ENCODE measurements at regions not wholly inside any gene's neighbourhood (a gene's known extent, or its start where the extent isn't known, plus 50 kb on each side); places are given as distances from the start of the nearest gene placed in this dataset.

DNA sequence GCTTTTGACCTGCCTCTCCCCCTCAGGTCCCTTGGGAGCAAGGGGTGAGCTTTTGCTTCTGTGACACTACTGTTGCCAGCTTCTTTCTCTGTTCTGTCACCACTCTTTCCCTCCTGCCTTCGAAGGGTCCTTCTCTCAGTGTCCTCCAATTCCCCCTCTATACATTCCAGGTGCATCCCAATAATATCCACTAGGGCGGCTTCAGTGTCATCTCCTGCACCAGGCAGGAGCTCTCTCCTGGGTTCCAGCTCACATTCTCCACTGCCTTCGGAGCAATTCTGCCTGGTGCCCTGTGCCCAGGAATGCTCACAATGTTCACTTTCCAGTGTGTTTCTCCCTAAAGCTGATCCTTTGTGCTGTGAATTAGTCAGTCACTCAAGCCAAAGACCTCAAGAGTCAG, 83.9 kb upstream of the CXCL14 start:
- peaks cover 0 to 6% (median 2%) of the 10 kb centered on the region in 4 donors for H3K9me3 ChIP-seq
- no peaks in the 10 kb centered on the region for H3K27me3 ChIP-seq
- no peak overlapping the region for H3K27ac ChIP-seq (replicated peaks in 1 of 4)
- H3K4me1 ChIP-seq = no peaks in the 10 kb centered on the region
- no peak for TF ChIP-seq EP300 (IDR thresholded peaks at IDR 0.05)
- TF ChIP-seq POLR2A (IDR thresholded peaks at IDR 0.05; ENCODE audit: low read depth) = no peak
- TF ChIP-seq, protein P1, sequence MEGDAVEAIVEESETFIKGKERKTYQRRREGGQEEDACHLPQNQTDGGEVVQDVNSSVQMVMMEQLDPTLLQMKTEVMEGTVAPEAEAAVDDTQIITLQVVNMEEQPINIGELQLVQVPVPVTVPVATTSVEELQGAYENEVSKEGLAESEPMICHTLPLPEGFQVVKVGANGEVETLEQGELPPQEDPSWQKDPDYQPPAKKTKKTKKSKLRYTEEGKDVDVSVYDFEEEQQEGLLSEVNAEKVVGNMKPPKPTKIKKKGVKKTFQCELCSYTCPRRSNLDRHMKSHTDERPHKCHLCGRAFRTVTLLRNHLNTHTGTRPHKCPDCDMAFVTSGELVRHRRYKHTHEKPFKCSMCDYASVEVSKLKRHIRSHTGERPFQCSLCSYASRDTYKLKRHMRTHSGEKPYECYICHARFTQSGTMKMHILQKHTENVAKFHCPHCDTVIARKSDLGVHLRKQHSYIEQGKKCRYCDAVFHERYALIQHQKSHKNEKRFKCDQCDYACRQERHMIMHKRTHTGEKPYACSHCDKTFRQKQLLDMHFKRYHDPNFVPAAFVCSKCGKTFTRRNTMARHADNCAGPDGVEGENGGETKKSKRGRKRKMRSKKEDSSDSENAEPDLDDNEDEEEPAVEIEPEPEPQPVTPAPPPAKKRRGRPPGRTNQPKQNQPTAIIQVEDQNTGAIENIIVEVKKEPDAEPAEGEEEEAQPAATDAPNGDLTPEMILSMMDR (IDR thresholded peaks at IDR 0.05) = no peak
- WGBS = 86% methylated on average over 3 of the region's 3 CpGs
- intact Hi-C loops (cut with DNase I) = no loop called here
- H3K4me3 ChIP-seq = no peak overlapping the region
- DNase-seq (ENCODE audit: extremely low spot score) = peak; percentile 75
- no peaks in the 10 kb centered on the region for H3K36me3 ChIP-seq

DNA sequence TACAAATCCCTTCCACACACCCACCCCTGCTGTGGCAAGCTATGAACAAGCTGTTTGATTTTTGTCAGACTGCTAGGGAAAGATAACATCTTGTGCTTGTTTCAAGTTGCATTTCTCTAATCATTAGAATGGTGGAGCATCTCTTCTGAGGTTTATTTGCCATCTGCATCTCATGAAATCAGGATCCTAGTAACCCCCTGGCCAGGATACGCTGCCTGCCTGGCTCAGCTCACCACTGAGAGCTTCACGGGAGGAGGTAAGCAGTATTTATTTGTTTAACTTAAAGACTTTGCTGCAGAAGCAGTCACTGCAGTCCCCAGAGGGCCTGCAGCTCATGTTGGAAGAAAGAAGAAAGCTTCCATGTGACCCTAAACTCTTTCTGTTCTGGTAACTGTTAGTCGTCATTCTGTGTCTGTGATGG, 83.3 kb upstream of the CXCL14 start:
- 65% methylated on average over 3 of the region's 3 CpGs for WGBS
- no peaks in the 10 kb centered on the region for H3K36me3 ChIP-seq
- no peaks in the 10 kb centered on the region for H3K27me3 ChIP-seq
- peak; percentile 45 for DNase-seq (ENCODE audit: extremely low spot score)
- no peak overlapping the region for H3K27ac ChIP-seq (replicated peaks in 1 of 4)
- H3K4me1 ChIP-seq = no peaks in the 10 kb centered on the region
- intact Hi-C loops (cut with DNase I) = no loop called here
- H3K4me3 ChIP-seq = no peak overlapping the region
- TF ChIP-seq, protein P1 (IDR thresholded peaks at IDR 0.05) = no peak
- no peak for TF ChIP-seq POLR2A (IDR thresholded peaks at IDR 0.05; ENCODE audit: low read depth)
- TF ChIP-seq EP300 (IDR thresholded peaks at IDR 0.05) = no peak
- no peak for TF ChIP-seq POLR2AphosphoS5 (IDR thresholded peaks at IDR 0.05)
- peaks cover 0 to 6% (median 2%) of the 10 kb centered on the region in 4 donors for H3K9me3 ChIP-seq

GRCh38 chr5:135660826-135661575, 82.2 kb upstream of the CXCL14 start:
- 62% methylated on average over 2 of the region's 3 CpGs for WGBS
- intact Hi-C loops (cut with DNase I) = no loop called here
- TF ChIP-seq EP300 (IDR thresholded peaks at IDR 0.05) (no peak), POLR2AphosphoS5 (IDR thresholded peaks at IDR 0.05) (no peak), POLR2A (IDR thresholded peaks at IDR 0.05; ENCODE audit: low read depth) (no peak)
- TF ChIP-seq, protein P1 (IDR thresholded peaks at IDR 0.05) = no peak
- no peaks in the 10 kb centered on the region for H3K36me3 ChIP-seq
- H3K27ac ChIP-seq (replicated peaks in 1 of 4) = no peak overlapping the region
- H3K4me3 ChIP-seq = no peak overlapping the region
- no peaks in the 10 kb centered on the region for H3K27me3 ChIP-seq
- DNase-seq (ENCODE audit: extremely low spot score) = peak; percentile 86
- peaks cover 0 to 6% (median 2%) of the 10 kb centered on the region in 4 donors for H3K9me3 ChIP-seq
- H3K4me1 ChIP-seq = no peaks in the 10 kb centered on the region

GRCh38 chr5:135657536-135658305, 78.9 kb upstream of the CXCL14 start:
- no peaks in the 10 kb centered on the region for H3K4me1 ChIP-seq
- TF ChIP-seq EP300 (IDR thresholded peaks at IDR 0.05) = no peak
- no peak for TF ChIP-seq POLR2AphosphoS5 (IDR thresholded peaks at IDR 0.05)
- TF ChIP-seq, protein P1 (IDR thresholded peaks at IDR 0.05) = no peak
- TF ChIP-seq POLR2A (IDR thresholded peaks at IDR 0.05; ENCODE audit: low read depth) = no peak
- H3K9me3 ChIP-seq = peaks cover 0 to 6% (median 2%) of the 10 kb centered on the region in 4 donors
- H3K4me3 ChIP-seq = no peak overlapping the region
- no peaks in the 10 kb centered on the region for H3K36me3 ChIP-seq
- intact Hi-C loops (cut with DNase I) = no loop called here
- no peaks in the 10 kb centered on the region for H3K27me3 ChIP-seq
- WGBS = 49% methylated on average over 3 of the region's 3 CpGs
- H3K27ac ChIP-seq (replicated peaks in 1 of 4) = no peak overlapping the region
- DNase-seq (ENCODE audit: extremely low spot score) = peak; percentile 74
